ENCODE measurements at regions not wholly inside any gene's neighbourhood (a gene's known extent, or its start where the extent isn't known, plus 50 kb on each side); places are given as distances from the start of the nearest gene placed in this dataset.

- TF ChIP-seq, protein P1, sequence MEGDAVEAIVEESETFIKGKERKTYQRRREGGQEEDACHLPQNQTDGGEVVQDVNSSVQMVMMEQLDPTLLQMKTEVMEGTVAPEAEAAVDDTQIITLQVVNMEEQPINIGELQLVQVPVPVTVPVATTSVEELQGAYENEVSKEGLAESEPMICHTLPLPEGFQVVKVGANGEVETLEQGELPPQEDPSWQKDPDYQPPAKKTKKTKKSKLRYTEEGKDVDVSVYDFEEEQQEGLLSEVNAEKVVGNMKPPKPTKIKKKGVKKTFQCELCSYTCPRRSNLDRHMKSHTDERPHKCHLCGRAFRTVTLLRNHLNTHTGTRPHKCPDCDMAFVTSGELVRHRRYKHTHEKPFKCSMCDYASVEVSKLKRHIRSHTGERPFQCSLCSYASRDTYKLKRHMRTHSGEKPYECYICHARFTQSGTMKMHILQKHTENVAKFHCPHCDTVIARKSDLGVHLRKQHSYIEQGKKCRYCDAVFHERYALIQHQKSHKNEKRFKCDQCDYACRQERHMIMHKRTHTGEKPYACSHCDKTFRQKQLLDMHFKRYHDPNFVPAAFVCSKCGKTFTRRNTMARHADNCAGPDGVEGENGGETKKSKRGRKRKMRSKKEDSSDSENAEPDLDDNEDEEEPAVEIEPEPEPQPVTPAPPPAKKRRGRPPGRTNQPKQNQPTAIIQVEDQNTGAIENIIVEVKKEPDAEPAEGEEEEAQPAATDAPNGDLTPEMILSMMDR (IDR thresholded peaks at IDR 0.05): no peak
- no peak for TF ChIP-seq POLR2A (IDR thresholded peaks at IDR 0.05)
Observed at GRCh38 chr12:80000831-80001230, 65.9 kb upstream of the PPP1R12A start.
